ENCODE measurements at regions not wholly inside any gene's neighbourhood (a gene's known extent, or its start where the extent isn't known, plus 50 kb on each side); places are given as distances from the start of the nearest gene placed in this dataset.
"Not testable (repeated sequence)": the region's sequence is repeated elsewhere in the genome, so short reads cannot be mapped to it uniquely, and the experiment has no call there.

DNA sequence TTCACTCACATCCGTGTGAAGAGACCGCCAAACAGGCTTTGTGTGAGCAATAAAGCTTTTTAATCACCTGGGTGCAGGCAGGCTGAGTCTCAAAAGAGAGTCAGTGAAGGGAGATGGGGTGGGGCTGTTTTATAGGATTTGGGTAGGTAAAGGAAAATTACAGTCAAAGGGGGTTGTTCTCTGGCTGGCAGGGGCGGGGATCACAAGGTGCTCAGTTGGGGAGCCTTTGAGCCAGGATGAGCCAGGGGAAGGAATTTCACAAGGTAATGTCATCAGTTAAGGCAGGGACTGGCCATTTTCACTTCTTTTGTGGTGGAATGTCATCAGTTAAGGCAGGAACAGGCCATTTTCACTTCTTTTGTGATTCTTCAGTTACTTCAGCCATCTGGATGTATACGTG is 210.3 kb upstream of the ELL2 start:
- TF ChIP-seq, protein P1, sequence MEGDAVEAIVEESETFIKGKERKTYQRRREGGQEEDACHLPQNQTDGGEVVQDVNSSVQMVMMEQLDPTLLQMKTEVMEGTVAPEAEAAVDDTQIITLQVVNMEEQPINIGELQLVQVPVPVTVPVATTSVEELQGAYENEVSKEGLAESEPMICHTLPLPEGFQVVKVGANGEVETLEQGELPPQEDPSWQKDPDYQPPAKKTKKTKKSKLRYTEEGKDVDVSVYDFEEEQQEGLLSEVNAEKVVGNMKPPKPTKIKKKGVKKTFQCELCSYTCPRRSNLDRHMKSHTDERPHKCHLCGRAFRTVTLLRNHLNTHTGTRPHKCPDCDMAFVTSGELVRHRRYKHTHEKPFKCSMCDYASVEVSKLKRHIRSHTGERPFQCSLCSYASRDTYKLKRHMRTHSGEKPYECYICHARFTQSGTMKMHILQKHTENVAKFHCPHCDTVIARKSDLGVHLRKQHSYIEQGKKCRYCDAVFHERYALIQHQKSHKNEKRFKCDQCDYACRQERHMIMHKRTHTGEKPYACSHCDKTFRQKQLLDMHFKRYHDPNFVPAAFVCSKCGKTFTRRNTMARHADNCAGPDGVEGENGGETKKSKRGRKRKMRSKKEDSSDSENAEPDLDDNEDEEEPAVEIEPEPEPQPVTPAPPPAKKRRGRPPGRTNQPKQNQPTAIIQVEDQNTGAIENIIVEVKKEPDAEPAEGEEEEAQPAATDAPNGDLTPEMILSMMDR (conservative IDR thresholded peaks at IDR 0.05) = not testable (repeated sequence)
- TF ChIP-seq ZFX (IDR thresholded peaks at IDR 0.05) = not testable (repeated sequence)

Measured in C4-2B (cell line).